IPS-15b (cell line): ENCODE measurements at regions not wholly inside any gene's neighbourhood (a gene's known extent, or its start where the extent isn't known, plus 50 kb on each side); places are given as distances from the start of the nearest gene placed in this dataset.

Source experiments
- H3K27me3 ChIP-seq: one replicate; pipeline ENCODE4 v1.6.1; 2013; ENCODE audit warnings: low read length; ENCODE audit not compliant: control insufficient read depth, insufficient read depth
- H3K36me3 ChIP-seq: one replicate; pipeline ENCODE4 v1.6.1; 2013; ENCODE audit warnings: low read length; ENCODE audit not compliant: control insufficient read depth, insufficient read depth
- H3K4me1 ChIP-seq: one replicate; pipeline ENCODE4 v1.6.1; 2013; ENCODE audit warnings: mild to moderate bottlenecking, low read length; ENCODE audit not compliant: control insufficient read depth, insufficient read depth
- H3K4me3 ChIP-seq: one replicate; pipeline ENCODE4 v1.5.1; 2013; ENCODE audit warnings: low read depth, low read length
- H3K9ac ChIP-seq: one replicate; pipeline ENCODE4 v1.6.1; 2013; ENCODE audit warnings: low read depth, mild to moderate bottlenecking, low read length
- H3K9me3 ChIP-seq: one replicate; pipeline ENCODE4 v1.6.1; 2013; ENCODE audit warnings: mild to moderate bottlenecking, low read length; ENCODE audit not compliant: control insufficient read depth, insufficient read depth

DNA sequence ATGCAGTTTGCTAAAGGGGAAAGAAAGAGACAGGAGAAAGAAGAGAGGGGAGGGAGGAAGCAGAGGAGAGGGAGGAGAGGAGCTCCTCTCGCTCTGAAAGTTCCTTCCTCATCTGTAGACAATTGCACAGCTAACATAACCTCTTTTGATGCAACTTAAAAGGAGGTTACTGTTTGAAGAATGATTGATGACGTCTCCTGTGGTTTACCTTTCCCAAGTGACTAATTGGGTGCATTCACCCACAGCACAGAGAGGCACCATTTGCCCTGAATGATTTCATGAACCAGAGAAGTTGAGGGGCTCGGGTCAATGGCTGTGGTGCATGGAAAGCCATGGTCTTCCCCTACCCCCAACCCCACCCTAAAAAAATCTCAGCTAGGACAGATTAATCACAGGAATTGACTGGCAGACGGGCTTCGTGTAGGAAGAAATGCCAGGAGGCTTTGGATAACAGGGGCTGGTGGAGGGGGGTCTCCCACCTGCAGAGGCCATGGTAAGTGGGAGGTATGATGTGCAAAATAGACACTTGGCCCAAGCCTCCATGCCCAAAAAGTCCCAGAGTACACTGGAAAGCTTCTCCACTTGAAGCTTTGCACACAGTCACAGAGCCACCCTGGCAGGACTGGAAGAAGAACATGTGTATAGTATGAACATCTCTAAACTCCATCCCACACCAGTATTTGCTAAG lies 213.7 kb downstream of the ANKRD60 start:
- H3K36me3 ChIP-seq = no peaks in the 10 kb centered on the region
- H3K27me3 ChIP-seq = no peaks in the 10 kb centered on the region
- no peaks in the 10 kb centered on the region for H3K4me1 ChIP-seq
- H3K9me3 ChIP-seq = no peaks in the 10 kb centered on the region
- no peak overlapping the region for H3K4me3 ChIP-seq
- H3K9ac ChIP-seq = no peak overlapping the region

DNA sequence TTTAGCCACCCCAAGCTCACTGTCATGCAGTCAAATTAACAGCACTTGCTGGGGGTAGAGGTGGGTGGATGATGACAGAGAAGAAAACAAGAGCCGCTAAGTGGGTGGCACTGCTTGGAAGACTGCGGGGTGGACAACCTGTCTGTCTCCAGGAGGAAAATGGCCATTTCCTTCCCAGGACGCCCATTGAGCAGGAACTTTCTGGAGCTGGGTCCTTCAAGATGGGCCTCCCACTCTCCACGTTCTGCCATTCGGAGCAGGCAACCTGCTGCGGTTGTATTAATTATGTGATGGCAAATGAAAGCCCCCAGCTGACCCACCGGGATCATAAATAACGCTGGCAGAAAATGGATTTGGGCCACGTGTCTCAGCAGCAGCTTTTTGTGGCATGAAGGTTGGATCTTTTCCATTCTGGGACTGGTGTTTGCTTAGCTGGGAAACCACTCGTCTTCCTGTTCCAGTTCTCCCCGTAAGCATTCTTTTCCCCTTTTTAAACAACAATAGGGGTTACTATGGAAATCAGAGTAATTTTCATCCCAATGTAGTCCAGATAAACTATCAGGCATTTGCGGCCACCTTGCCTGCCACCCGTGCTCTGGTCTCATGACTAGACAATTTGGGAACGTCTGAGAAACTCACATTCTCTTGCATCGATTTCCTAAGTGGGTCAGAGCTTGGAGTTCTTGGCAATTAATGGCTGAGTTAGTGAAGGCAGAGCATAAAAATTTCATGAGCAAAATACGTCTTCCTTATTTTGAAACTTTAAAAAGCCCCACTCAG lies 215.5 kb downstream of the ANKRD60 start:
- H3K27me3 ChIP-seq = no peaks in the 10 kb centered on the region
- no peak overlapping the region for H3K9ac ChIP-seq
- no peaks in the 10 kb centered on the region for H3K36me3 ChIP-seq
- H3K4me3 ChIP-seq = no peak overlapping the region
- no peaks in the 10 kb centered on the region for H3K9me3 ChIP-seq
- H3K4me1 ChIP-seq = no peaks in the 10 kb centered on the region

DNA sequence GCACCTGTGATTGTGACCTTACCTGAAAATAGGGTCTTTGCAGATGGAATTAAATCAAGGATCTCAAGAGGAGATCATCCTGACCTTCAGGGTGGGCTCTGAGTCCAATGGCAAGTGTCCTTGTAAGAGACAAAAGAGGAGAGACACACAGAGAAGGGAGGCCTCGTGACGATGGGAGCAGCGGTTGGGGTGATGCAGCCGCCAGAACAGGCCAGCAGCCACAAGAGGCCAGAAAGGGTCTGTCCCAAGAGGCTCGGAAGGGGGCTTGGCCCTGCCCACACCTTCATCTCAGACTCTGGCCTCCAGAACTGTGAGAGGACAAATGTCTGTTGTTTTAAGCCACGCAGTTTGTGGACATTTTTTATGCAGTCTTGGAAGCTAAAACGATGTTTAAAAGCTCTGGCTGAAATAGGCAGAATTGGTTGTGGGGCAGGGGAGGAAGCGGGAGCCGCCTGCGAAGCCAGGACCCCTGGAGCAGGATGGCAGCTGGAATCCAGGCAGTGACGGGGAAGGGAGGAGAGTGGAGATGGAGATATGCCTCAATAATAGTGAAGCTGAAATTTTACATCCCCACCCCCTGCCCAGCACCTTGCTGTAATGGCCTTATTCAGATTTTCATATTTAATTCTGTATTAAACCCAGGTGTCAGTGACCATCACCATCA lies 216.4 kb downstream of the ANKRD60 start:
- Histone ChIP-seq H3K9ac (no peak overlapping the region), H3K9me3 (no peaks in the 10 kb centered on the region), H3K4me1 (no peaks in the 10 kb centered on the region), H3K27me3 (no peaks in the 10 kb centered on the region), H3K4me3 (no peak overlapping the region), H3K36me3 (no peaks in the 10 kb centered on the region)

DNA sequence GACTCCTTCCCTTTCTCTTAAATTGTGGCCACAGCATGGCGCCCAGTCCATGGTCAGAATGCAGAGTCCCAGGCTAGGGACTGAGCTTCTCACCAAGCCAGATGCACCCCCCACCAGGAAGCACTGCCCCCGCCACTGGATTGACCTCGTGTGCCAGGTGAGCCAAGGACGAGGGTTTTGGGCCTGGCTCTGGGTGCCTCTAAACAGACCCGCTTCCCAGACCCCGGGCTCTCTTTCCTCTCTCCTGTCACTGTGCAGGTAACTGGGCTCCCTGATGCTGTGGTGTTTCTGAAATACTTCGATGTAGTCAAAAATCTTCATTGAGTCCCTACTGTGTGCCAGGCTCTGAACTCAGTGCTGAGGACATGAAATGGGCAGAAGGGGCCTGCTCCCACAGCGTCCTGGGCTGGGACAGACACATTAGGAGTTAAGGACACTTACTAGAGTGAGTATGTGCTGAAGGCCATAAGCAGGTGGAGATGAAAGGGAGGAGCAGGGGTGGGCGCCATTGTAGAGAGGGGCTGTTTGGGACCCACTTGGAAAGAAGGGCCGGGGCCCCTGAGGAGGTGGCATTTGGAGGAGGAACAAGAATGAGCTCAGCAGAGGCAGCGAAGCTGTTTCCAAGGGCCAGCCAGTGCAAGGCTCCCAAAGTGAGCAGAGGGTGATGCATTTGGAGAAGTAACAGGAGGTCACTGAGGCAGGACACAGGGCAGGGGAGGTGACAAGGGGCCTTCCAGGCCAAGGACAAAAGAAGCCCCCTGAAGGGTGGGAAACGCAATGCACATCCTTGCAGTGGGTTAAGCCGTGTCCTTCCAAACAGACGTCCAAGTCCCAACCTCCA lies 217.1 kb downstream of the ANKRD60 start:
- H3K36me3 ChIP-seq = no peaks in the 10 kb centered on the region
- H3K4me1 ChIP-seq = no peaks in the 10 kb centered on the region
- H3K9me3 ChIP-seq = no peaks in the 10 kb centered on the region

DNA sequence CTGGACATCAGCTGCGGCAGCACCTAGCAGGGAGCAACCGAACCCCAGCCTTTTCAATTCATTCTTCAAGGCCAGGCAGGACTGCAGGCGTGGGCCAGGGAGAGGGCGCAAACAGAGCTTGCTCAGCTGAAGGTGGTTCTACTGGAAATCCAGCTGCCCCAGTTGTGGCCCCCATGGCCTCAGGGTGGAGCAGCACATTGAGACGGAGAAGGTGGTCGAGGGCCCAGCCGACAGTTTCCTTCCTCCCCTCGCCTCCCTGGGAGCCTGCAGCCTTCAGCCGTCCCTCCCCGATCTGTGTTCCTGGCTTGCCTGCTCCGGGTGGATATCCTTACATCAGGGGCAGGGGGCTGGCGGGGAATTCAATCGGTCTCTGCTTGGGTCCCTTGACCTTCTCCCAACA lies 217.8 kb downstream of the ANKRD60 start:
- no peaks in the 10 kb centered on the region for H3K36me3 ChIP-seq
- no peaks in the 10 kb centered on the region for H3K9me3 ChIP-seq
- no peaks in the 10 kb centered on the region for H3K27me3 ChIP-seq
- H3K9ac ChIP-seq = no peak overlapping the region
- H3K4me1 ChIP-seq = no peaks in the 10 kb centered on the region
- H3K4me3 ChIP-seq = no peak overlapping the region

More for the DNA sequence above, 217.1 kb downstream of the ANKRD60 start:
- Histone ChIP-seq H3K27me3 (no peaks in the 10 kb centered on the region), H3K9ac (no peak overlapping the region), H3K4me3 (no peak overlapping the region)

DNA sequence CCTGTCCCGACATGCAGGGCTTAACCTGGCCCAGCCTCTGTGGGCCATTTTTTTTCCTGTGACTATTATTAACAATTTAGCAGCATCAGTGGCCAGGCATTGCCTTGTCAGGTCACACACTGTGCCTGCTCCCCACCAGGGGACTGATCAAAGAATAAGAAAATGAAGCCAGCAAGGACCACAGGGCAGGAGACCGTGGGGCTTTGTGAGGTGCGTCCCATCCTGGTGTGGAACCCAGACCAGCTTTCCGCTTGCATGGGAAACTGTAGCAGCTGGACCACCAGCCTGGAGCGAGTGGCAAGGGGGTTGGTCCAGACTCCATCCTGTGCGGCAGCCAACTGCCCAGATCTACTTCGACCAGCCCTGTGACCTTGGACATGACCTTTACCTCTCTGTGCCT lies 218.3 kb downstream of the ANKRD60 start:
- Histone ChIP-seq H3K27me3 (no peaks in the 10 kb centered on the region), H3K36me3 (no peaks in the 10 kb centered on the region), H3K4me3 (no peak overlapping the region), H3K4me1 (no peaks in the 10 kb centered on the region), H3K9me3 (no peaks in the 10 kb centered on the region), H3K9ac (no peak overlapping the region)

GRCh38 chr20:58008866-58009265 lies 219.6 kb downstream of the ANKRD60 start:
- Histone ChIP-seq H3K36me3 (no peaks in the 10 kb centered on the region), H3K4me3 (no peak overlapping the region), H3K4me1 (no peaks in the 10 kb centered on the region), H3K9me3 (no peaks in the 10 kb centered on the region), H3K9ac (no peak overlapping the region), H3K27me3 (no peaks in the 10 kb centered on the region)

- Histone ChIP-seq H3K9ac (no peak overlapping the region), H3K9me3 (no peaks in the 10 kb centered on the region), H3K27me3 (no peaks in the 10 kb centered on the region), H3K4me1 (no peaks in the 10 kb centered on the region), H3K4me3 (no peak overlapping the region), H3K36me3 (no peaks in the 10 kb centered on the region)
These were observed 220.0 kb downstream of the ANKRD60 start for GRCh38 chr20:58008413-58008812.

GRCh38 chr20:58007947-58008346 lies 220.5 kb downstream of the ANKRD60 start:
- Histone ChIP-seq H3K4me1 (no peaks in the 10 kb centered on the region), H3K4me3 (no peak overlapping the region), H3K36me3 (no peaks in the 10 kb centered on the region), H3K9me3 (no peaks in the 10 kb centered on the region), H3K27me3 (no peaks in the 10 kb centered on the region), H3K9ac (no peak overlapping the region)

DNA sequence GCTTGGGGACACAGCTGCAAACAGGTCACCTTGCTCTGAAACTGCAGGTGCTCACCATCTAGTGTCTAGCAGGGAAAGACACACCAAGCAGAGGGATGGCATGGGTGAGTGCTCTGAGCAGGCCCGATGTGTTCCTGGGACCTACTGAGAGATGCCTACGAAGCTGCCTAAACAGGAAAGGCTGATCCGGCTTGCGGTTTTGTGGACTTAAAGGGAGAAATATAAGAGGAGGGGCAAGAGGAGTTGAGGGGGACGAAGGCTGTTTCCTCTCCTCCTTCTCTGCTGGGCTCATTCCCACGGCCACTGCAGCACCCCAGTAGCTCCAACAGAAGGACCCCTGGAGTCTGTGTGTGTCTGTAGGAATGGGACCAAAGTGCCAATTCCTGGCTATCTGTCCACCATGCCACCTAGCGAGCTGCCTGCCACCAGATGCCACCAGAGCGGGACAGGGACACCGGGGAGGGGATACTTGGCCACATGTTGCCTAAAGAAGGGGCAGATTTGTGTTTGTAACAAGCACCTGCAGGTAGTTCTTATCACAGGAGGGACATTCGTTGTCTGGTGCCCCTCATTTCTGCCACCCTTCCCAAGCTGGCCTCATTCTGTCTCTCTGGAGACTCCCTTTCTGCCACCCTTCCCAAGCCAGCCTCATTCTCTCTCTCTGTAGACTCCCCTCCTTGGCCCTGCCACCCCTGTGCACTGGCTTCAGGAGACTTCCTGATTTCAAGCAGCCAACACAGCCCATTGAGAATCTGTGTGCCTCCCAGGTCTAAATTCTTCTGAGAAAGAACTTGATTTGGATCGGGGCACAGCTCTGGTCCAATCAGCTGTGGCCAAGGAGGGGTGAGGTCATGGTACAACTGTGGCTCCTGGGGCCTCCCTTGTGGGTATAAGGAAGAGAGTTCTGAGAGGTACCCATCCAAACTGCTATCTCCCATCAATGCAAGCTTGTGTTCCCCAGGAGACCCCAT lies 221.8 kb downstream of the ANKRD60 start:
- no peak overlapping the region for H3K4me3 ChIP-seq
- no peaks in the 10 kb centered on the region for H3K4me1 ChIP-seq
- no peaks in the 10 kb centered on the region for H3K36me3 ChIP-seq
- H3K9ac ChIP-seq = no peak overlapping the region
- H3K9me3 ChIP-seq = no peaks in the 10 kb centered on the region
- H3K27me3 ChIP-seq = no peaks in the 10 kb centered on the region
